Right lobe of liver (tissue), 6 donors: ENCODE measurements at regions not wholly inside any gene's neighbourhood (a gene's known extent, or its start where the extent isn't known, plus 50 kb on each side); places are given as distances from the start of the nearest gene placed in this dataset.
"Not testable (repeated sequence)": the region's sequence is repeated elsewhere in the genome, so short reads cannot be mapped to it uniquely, and the experiment has no call there.

Experiments
- ATAC-seq, 4 donors: fragments of 200-7000 bp; cut with Tn5 transposase; one replicate each; pipeline ENCODE4 v1.9.1; 2020; ENCODE audit warnings: mild to moderate bottlenecking in 4 of 4, moderate library complexity in 4 of 4
- DNase-seq, 3 donors: peaks; one replicate each; pipeline ENCODE4 v3.0.0-alpha.2; 2020
- H3K27ac ChIP-seq, 3 donors: fragments of 200-600 bp; one replicate each; pipeline ENCODE4 v1.8.0; 2022
- H3K27me3 ChIP-seq, 2 donors: fragments of 200-600 bp; one replicate each; pipeline ENCODE4 v1.8.0; 2022
- H3K36me3 ChIP-seq, 4 donors: fragments of 200-600 bp; sonication (generic) in 1 of 4; one replicate each; pipeline versions ENCODE4 v1.5.1 to v1.8.0; 2017 to 2022; ENCODE audit warnings: control low read depth in 1 of 4
- H3K4me1 ChIP-seq, 4 donors: fragments of 200-600 bp; sonication (generic) in 1 of 4; one replicate each; pipeline versions ENCODE4 v1.5.1 to v1.8.0; 2017 to 2022; ENCODE audit warnings: control low read depth in 1 of 4
- H3K4me3 ChIP-seq, 3 donors: fragments of 200-600 bp; one replicate each; pipeline ENCODE4 v1.8.0; 2022
- H3K9me3 ChIP-seq, 4 donors: fragments of 200-600 bp; sonication (generic) in 1 of 4; one replicate each; pipeline versions ENCODE4 v1.5.1 to v1.8.0; 2017 to 2022; ENCODE audit warnings: control low read depth in 1 of 4
- CTCF ChIP-seq, 4 donors: fragments of 200-600 bp in 3 of 4; fragments of 450-650 bp in 1 of 4; IDR thresholded peaks; one replicate each; pipeline versions ENCODE4 v1.5.1 to v1.8.0; 2016 to 2022; ENCODE audit warnings: antibody characterized with exemption in 4 of 4, mild to moderate bottlenecking in 2 of 4
- POLR2A ChIP-seq: fragments of 450-650 bp; IDR thresholded peaks from one replicate; pipeline ENCODE4 v1.6.1; 2017; ENCODE audit warnings: antibody characterized with exemption, mild to moderate bottlenecking
- WGBS: methylation state at CpG from one replicate; pipeline ENCODE4 v1.1.6; 2018; ENCODE audit warnings: low coverage, low lambda C conversion rate; ENCODE audit not compliant: insufficient coverage; ENCODE audit errors: missing lambda C conversion rate; 5-methylcytosine and 5-hydroxymethylcytosine counted together
- intact Hi-C, 2 donors: fragments of 100-400 bp; cut with DNase I; formaldehyde crosslinking; loops; one replicate each; pipeline versions ENCODE4 v1.11.2 to v1.14.1; 2022
- donor health status: DM: no; HTN: yes; CAD: no.
- donor health status: DM: no; HTN: no; CAD: no.
- donor health status: DM: no; HTN: no; CAD: no.
- donor health status: DM: no; HTN: yes; CAD: no.
- donor health status: DM: no; HTN: yes; CAD: no.

- no peak for ATAC-seq
- H3K27me3 ChIP-seq: no peaks in the 10 kb centered on the region
- TF ChIP-seq CTCF (IDR thresholded peaks at IDR 0.05) (no peak), POLR2A (no peak)
- H3K4me3 ChIP-seq: no peak overlapping the region
- H3K4me1 ChIP-seq: no peaks in the 10 kb centered on the region
- 25% methylated on average over 1 of the region's 1 CpG for WGBS
- intact Hi-C loops: no loop called here
- DNase-seq: no peak
- no peak overlapping the region for H3K27ac ChIP-seq
- H3K9me3 ChIP-seq: no peaks in the 10 kb centered on the region
- no peaks in the 10 kb centered on the region for H3K36me3 ChIP-seq
Observed at GRCh38 chr13:76596216-76596615, 290.0 kb downstream of the KCTD12 start.

GRCh38 chr13:76594435-76594834 is 291.8 kb downstream of the KCTD12 start:
- Histone ChIP-seq H3K27ac (no peak overlapping the region), H3K9me3 (no peaks in the 10 kb centered on the region), H3K36me3 (no peaks in the 10 kb centered on the region), H3K27me3 (no peaks in the 10 kb centered on the region), H3K4me1 (no peaks in the 10 kb centered on the region), H3K4me3 (no peak overlapping the region)
- DNase-seq (no peak), ATAC-seq (peak in 2 of 4 donors; percentile 29 to 36)
- 10% methylated on average over 1 of the region's 1 CpG for WGBS
- TF ChIP-seq CTCF (IDR thresholded peaks at IDR 0.05) (no peak), POLR2A (no peak)
- intact Hi-C loops: no loop called here

- Histone ChIP-seq H3K36me3 (no peaks in the 10 kb centered on the region), H3K9me3 (no peaks in the 10 kb centered on the region), H3K27ac (no peak overlapping the region), H3K4me3 (no peak overlapping the region), H3K4me1 (no peaks in the 10 kb centered on the region), H3K27me3 (no peaks in the 10 kb centered on the region)
- no peak for DNase-seq
- no peak for ATAC-seq
- 73% methylated on average over 4 of the region's 4 CpGs for WGBS
- intact Hi-C loops: no loop called here
- TF ChIP-seq POLR2A (no peak), CTCF (IDR thresholded peaks at IDR 0.05) (no peak)
Observed at GRCh38 chr13:76586842-76587241, 299.4 kb downstream of the KCTD12 start.

- TF ChIP-seq POLR2A (no peak), CTCF (IDR thresholded peaks at IDR 0.05) (no peak)
- Histone ChIP-seq H3K27ac (no peak overlapping the region), H3K4me1 (no peaks in the 10 kb centered on the region), H3K9me3 (no peaks in the 10 kb centered on the region), H3K4me3 (no peak overlapping the region), H3K27me3 (no peaks in the 10 kb centered on the region), H3K36me3 (no peaks in the 10 kb centered on the region)
- ATAC-seq (no peak), DNase-seq (no peak)
- intact Hi-C loops: no loop called here
- WGBS: 70% methylated on average over 4 of the region's 4 CpGs
Observed at GRCh38 chr13:76579701-76580100, 306.5 kb downstream of the KCTD12 start.

GRCh38 chr13:76575634-76576033 is 310.6 kb downstream of the KCTD12 start:
- H3K9me3 ChIP-seq: not testable (repeated sequence)

More at GRCh38 chr13:76575634-76576033, 310.6 kb downstream of the KCTD12 start:
- H3K36me3 ChIP-seq, intact Hi-C loops, H3K4me1 ChIP-seq, H3K27me3 ChIP-seq, DNase-seq, H3K4me3 ChIP-seq, H3K27ac ChIP-seq, ATAC-seq: not testable (repeated sequence)
- WGBS: 64% methylated on average over 5 of the region's 5 CpGs
